H9 (cell line): ENCODE measurements at regions not wholly inside any gene's neighbourhood (a gene's known extent, or its start where the extent isn't known, plus 50 kb on each side); places are given as distances from the start of the nearest gene placed in this dataset.

Source experiments
- DNase-seq: peaks from one replicate; pipeline ENCODE4 v3.0.0-alpha.2; 2017
- H2AFZ ChIP-seq: one replicate; pipeline ENCODE4 v1.6.1; 2013; ENCODE audit warnings: mild to moderate bottlenecking, low read length, control low read depth, moderate library complexity
- H2AK5ac ChIP-seq: 2 replicates; pipeline ENCODE4 v1.6.1; 2013; ENCODE audit warnings: low read length, control low read depth, mixed read lengths; ENCODE audit not compliant: insufficient read length
- H2BK120ac ChIP-seq: one replicate; pipeline ENCODE4 v1.6.1; 2013; ENCODE audit warnings: low read depth, mild to moderate bottlenecking, low read length, control low read depth, inconsistent platforms; ENCODE audit not compliant: poor library complexity, severe bottlenecking
- H2BK12ac ChIP-seq: 2 replicates; pipeline ENCODE4 v1.6.1; 2013; ENCODE audit warnings: low read length, control low read depth, mixed read lengths, low read depth; ENCODE audit not compliant: insufficient read length
- H2BK15ac ChIP-seq: 2 replicates; pipeline ENCODE4 v1.6.1; 2013; ENCODE audit warnings: low read depth, low read length, control low read depth
- H2BK20ac ChIP-seq: one replicate; pipeline ENCODE4 v1.6.1; 2013; ENCODE audit warnings: low read depth, mild to moderate bottlenecking, low read length, control low read depth, inconsistent platforms; ENCODE audit not compliant: poor library complexity, severe bottlenecking
- H2BK5ac ChIP-seq: 2 replicates; pipeline ENCODE4 v1.6.1; 2013; ENCODE audit warnings: low read length, control low read depth, mixed read lengths; ENCODE audit not compliant: insufficient read length
- H3K14ac ChIP-seq: 2 replicates; pipeline ENCODE4 v1.6.1; 2013; ENCODE audit warnings: low read length, control low read depth; ENCODE audit not compliant: insufficient read depth
- H3K18ac ChIP-seq: 2 replicates; pipeline ENCODE4 v1.6.1; 2013; ENCODE audit warnings: low read depth, mild to moderate bottlenecking, mixed read lengths, low read length, control low read depth; ENCODE audit not compliant: insufficient read length
- H3K23ac ChIP-seq: 2 replicates; pipeline ENCODE4 v1.6.1; 2013; ENCODE audit warnings: low read length, control low read depth, mixed read lengths, low read depth; ENCODE audit not compliant: insufficient read length
- H3K23me2 ChIP-seq: 2 replicates; pipeline ENCODE4 v1.6.1; 2013; ENCODE audit warnings: low read depth, mild to moderate bottlenecking, mixed read lengths, low read length, control low read depth; ENCODE audit not compliant: insufficient read length, poor library complexity, severe bottlenecking
- H3K27ac ChIP-seq: 2 replicates; pipeline ENCODE4 v1.5.1; 2013; ENCODE audit warnings: low read length, control low read depth, mixed read lengths, low read depth; ENCODE audit not compliant: insufficient read length
- H3K27me3 ChIP-seq: 2 replicates; pipeline ENCODE4 v1.6.1; 2013; ENCODE audit warnings: low read length, control low read depth, inconsistent platforms; ENCODE audit not compliant: insufficient read depth
- H3K4ac ChIP-seq: 2 replicates; pipeline ENCODE4 v1.6.1; 2013; ENCODE audit warnings: low read depth, mild to moderate bottlenecking, control low read depth, inconsistent platforms, low read length, moderate library complexity
- H3K4me1 ChIP-seq: 2 replicates; pipeline ENCODE4 v1.6.1; 2013; ENCODE audit warnings: low read length, control low read depth, inconsistent platforms; ENCODE audit not compliant: insufficient read depth
- H3K4me2 ChIP-seq: 2 replicates; pipeline ENCODE4 v1.6.1; 2013; ENCODE audit warnings: low read length, control low read depth, mixed read lengths; ENCODE audit not compliant: insufficient read length, insufficient read depth
- H3K56ac ChIP-seq: 2 replicates; pipeline ENCODE4 v1.6.1; 2013; ENCODE audit warnings: low read depth, mild to moderate bottlenecking, mixed read lengths, low read length, control low read depth; ENCODE audit not compliant: insufficient read length
- H3K79me1 ChIP-seq: 2 replicates; pipeline ENCODE4 v1.6.1; 2013; ENCODE audit warnings: low read depth, mild to moderate bottlenecking, moderate library complexity, low read length, control low read depth, inconsistent platforms; ENCODE audit not compliant: insufficient read depth, poor library complexity, severe bottlenecking
- H3K79me2 ChIP-seq: 2 replicates; pipeline ENCODE4 v1.6.1; 2013; ENCODE audit warnings: low read length, control low read depth, inconsistent platforms; ENCODE audit not compliant: insufficient read depth
- H3K9ac ChIP-seq: 2 replicates; pipeline ENCODE4 v1.6.1; 2013; ENCODE audit warnings: low read length, control low read depth, mixed read lengths; ENCODE audit not compliant: insufficient read length; ENCODE audit errors: extremely low read depth
- H3K9me3 ChIP-seq: one replicate; pipeline ENCODE4 v1.6.1; 2013; ENCODE audit warnings: low read depth, low read length, inconsistent platforms; ENCODE audit not compliant: control insufficient read depth
- H3T11ph ChIP-seq: one replicate; pipeline ENCODE4 v1.6.1; 2013; ENCODE audit warnings: mild to moderate bottlenecking, low read length, control low read depth, inconsistent platforms
- H4K20me1 ChIP-seq: one replicate; pipeline ENCODE4 v1.6.1; 2013; ENCODE audit not compliant: control insufficient read depth, insufficient read length, insufficient read depth
- H4K5ac ChIP-seq: 2 replicates; pipeline ENCODE4 v1.6.1; 2013; ENCODE audit warnings: low read depth, mild to moderate bottlenecking, mixed read lengths, low read length, control low read depth; ENCODE audit not compliant: insufficient read length
- H4K8ac ChIP-seq: replicated peaks from 2 replicates; pipeline ENCODE4 v1.6.1; 2013; ENCODE audit warnings: low read length, control low read depth, mixed read lengths, low read depth; ENCODE audit not compliant: insufficient read length
- H4K91ac ChIP-seq: 2 replicates; pipeline ENCODE4 v1.6.1; 2013; ENCODE audit warnings: low read depth, mild to moderate bottlenecking, moderate library complexity, mixed read lengths, low read length, control low read depth; ENCODE audit not compliant: insufficient read length
- H3K27ac Mint-ChIP-seq, 3 experiments: 2 replicates in 2 of 3; 3 replicates in 1 of 3; pipeline ENCODE4 v1.8.0; 2020 to 2021; ENCODE audit warnings: mixed read lengths in 3 of 3, mild to moderate bottlenecking in 1 of 3, moderate library complexity in 1 of 3
- H3K27me3 Mint-ChIP-seq: 2 replicates; pipeline ENCODE4 v1.8.0; 2021; ENCODE audit warnings: low read depth, mild to moderate bottlenecking, moderate library complexity, mixed read lengths
- H3K36me3 Mint-ChIP-seq, 3 experiments: 2 replicates in 2 of 3; 3 replicates in 1 of 3; pipeline ENCODE4 v1.8.0; 2020 to 2021; ENCODE audit warnings: low read depth in 3 of 3, mixed read lengths in 3 of 3; ENCODE audit not compliant: insufficient read depth in 1 of 3
- H3K4me1 Mint-ChIP-seq, 2 experiments: 2 replicates each; pipeline ENCODE4 v1.8.0; 2020; ENCODE audit warnings: mixed read lengths in 2 of 2
- H3K4me3 Mint-ChIP-seq, 2 experiments: 2 replicates in 1 of 2; 3 replicates in 1 of 2; pipeline ENCODE4 v1.8.0; 2020 to 2021; ENCODE audit warnings: mild to moderate bottlenecking in 2 of 2, mixed read lengths in 2 of 2, moderate library complexity in 1 of 2
- H3K9me3 Mint-ChIP-seq, 2 experiments: 2 replicates in 1 of 2; 3 replicates in 1 of 2; pipeline ENCODE4 v1.8.0; 2020; ENCODE audit warnings: mild to moderate bottlenecking in 2 of 2, mixed read lengths in 2 of 2, moderate library complexity in 1 of 2
- WGBS: extraction: QIAGEN DNeasy Blood & Tissue Kit; methylation state at CpG from one replicate; pipeline ENCODE4 v1.1.7; 2013; ENCODE audit warnings: missing lambda C conversion rate, low lambda C conversion rate, mixed read lengths; ENCODE audit not compliant: insufficient read length; ENCODE audit errors: extremely low coverage; 5-methylcytosine and 5-hydroxymethylcytosine counted together
- TF ChIP-seq, protein P1 (sequence below): fragments of 200-600 bp; sonication (generic); conservative IDR thresholded peaks from 3 replicates; pipeline ENCODE4 v1.8.0; 2021; ENCODE audit warnings: antibody characterized with exemption, mild to moderate bottlenecking

DNA sequence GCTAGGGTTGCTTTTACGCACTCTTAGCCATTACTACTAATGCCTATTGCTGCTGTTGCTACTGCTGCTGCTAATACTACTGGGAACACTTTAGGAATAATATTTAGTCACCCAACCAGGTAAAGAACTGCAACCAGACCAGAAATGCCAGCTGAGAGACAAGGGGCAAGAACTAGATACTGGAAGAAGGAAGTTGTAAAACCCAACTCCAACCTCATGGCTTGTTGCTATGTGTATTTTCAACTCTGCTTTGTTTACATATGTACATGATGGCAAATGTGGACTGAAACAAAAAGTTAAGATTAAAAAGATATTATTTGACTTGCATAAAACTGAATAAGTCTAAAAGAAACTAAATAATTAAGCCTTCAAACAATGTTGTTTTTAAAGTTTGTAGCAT lies 177.7 kb downstream of the GNAT3 start:
- no peak overlapping the region for H4K91ac ChIP-seq
- Mint-ChIP-seq H3K27me3 (no peaks in the 10 kb centered on the region), H3K4me1 (peaks cover 2 to 3% of the 10 kb centered on the region in 2 experiments; a peak in 1 of 4 replicates), H3K4me3 (no peak overlapping the region), H3K27ac (no peak overlapping the region), H3K9me3 (no peaks in the 10 kb centered on the region), H3K36me3 (no peaks in the 10 kb centered on the region)
- H2BK120ac ChIP-seq = no peak overlapping the region
- H3K79me2 ChIP-seq = no peaks in the 10 kb centered on the region
- H3K27ac ChIP-seq = no peak overlapping the region
- H3K23ac ChIP-seq = no peak overlapping the region
- H3K79me1 ChIP-seq = no peaks in the 10 kb centered on the region
- H2BK15ac ChIP-seq = no peak overlapping the region
- no peaks in the 10 kb centered on the region for H3K23me2 ChIP-seq
- no peak overlapping the region for H4K5ac ChIP-seq
- no peak overlapping the region for H2AK5ac ChIP-seq
- TF ChIP-seq, protein P1, sequence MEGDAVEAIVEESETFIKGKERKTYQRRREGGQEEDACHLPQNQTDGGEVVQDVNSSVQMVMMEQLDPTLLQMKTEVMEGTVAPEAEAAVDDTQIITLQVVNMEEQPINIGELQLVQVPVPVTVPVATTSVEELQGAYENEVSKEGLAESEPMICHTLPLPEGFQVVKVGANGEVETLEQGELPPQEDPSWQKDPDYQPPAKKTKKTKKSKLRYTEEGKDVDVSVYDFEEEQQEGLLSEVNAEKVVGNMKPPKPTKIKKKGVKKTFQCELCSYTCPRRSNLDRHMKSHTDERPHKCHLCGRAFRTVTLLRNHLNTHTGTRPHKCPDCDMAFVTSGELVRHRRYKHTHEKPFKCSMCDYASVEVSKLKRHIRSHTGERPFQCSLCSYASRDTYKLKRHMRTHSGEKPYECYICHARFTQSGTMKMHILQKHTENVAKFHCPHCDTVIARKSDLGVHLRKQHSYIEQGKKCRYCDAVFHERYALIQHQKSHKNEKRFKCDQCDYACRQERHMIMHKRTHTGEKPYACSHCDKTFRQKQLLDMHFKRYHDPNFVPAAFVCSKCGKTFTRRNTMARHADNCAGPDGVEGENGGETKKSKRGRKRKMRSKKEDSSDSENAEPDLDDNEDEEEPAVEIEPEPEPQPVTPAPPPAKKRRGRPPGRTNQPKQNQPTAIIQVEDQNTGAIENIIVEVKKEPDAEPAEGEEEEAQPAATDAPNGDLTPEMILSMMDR = no peak
- WGBS = no CpG with 5 or more reads among the region's 1 CpG
- H3K4me2 ChIP-seq = no peak overlapping the region
- no peak overlapping the region for H3K14ac ChIP-seq
- no peaks in the 10 kb centered on the region for H4K20me1 ChIP-seq
- no peak overlapping the region for H2BK12ac ChIP-seq
- H2AFZ ChIP-seq = no peak overlapping the region
- no peak overlapping the region for H4K8ac ChIP-seq
- no peaks in the 10 kb centered on the region for H3K4me1 ChIP-seq
- H3K27me3 ChIP-seq = no peaks in the 10 kb centered on the region
- no peak overlapping the region for H3K9ac ChIP-seq
- no peak for DNase-seq
- H3T11ph ChIP-seq = no peak overlapping the region
- no peak overlapping the region for H2BK5ac ChIP-seq
- no peak overlapping the region for H3K56ac ChIP-seq
- no peak overlapping the region for H3K18ac ChIP-seq
- no peak overlapping the region for H3K4ac ChIP-seq
- H3K9me3 ChIP-seq = no peaks in the 10 kb centered on the region
- H2BK20ac ChIP-seq = no peak overlapping the region
